Esophagus squamous epithelium (tissue), 5 donors: ENCODE measurements at regions not wholly inside any gene's neighbourhood (a gene's known extent, or its start where the extent isn't known, plus 50 kb on each side); places are given as distances from the start of the nearest gene placed in this dataset.

Experiments
- DNase-seq: peaks from one replicate; lab custom pipeline; 2025; lab: John Stamatoyannopoulos, UW
- H3K27ac ChIP-seq, 4 donors: fragments of 200-600 bp; sonication (generic); one replicate each; pipeline ENCODE4 v1.5.1; 2016 to 2019; ENCODE audit warnings: mild to moderate bottlenecking in 1 of 4
- H3K27me3 ChIP-seq, 4 donors: fragments of 200-600 bp; sonication (generic); 1 replicate in 3 of 4; 2 replicates in 1 of 4; pipeline versions ENCODE4 v1.5.1 to v1.6.0; 2017 to 2021; ENCODE audit warnings: antibody characterized with exemption in 1 of 4
- H3K36me3 ChIP-seq, 3 donors: fragments of 200-600 bp; sonication (generic); one replicate each; pipeline ENCODE4 v1.5.1; 2016 to 2019
- H3K4me1 ChIP-seq, 3 donors: fragments of 200-600 bp; sonication (generic); one replicate each; pipeline ENCODE4 v1.5.1; 2017 to 2019
- H3K4me3 ChIP-seq, 4 donors: fragments of 200-600 bp; sonication (generic); 1 replicate in 3 of 4; 2 replicates in 1 of 4; pipeline ENCODE4 v1.5.1; 2016 to 2019; ENCODE audit warnings: mild to moderate bottlenecking in 2 of 4, moderate library complexity in 1 of 4
- H3K9me3 ChIP-seq, 3 donors: fragments of 200-600 bp; sonication (generic); one replicate each; pipeline ENCODE4 v1.5.1; 2016 to 2019
- CTCF ChIP-seq, 6 experiments: fragments of 450-650 bp in 4 of 6; fragments of 200-600 bp in 2 of 6; sonication (generic) in 2 of 6; IDR thresholded peaks; one replicate each; pipeline ENCODE4 v1.5.1; 2016 to 2019; ENCODE audit warnings: antibody characterized with exemption in 6 of 6, mild to moderate bottlenecking in 4 of 6, moderate library complexity in 4 of 6
- POLR2A ChIP-seq, 4 donors: fragments of 450-650 bp; IDR thresholded peaks; one replicate each; pipeline ENCODE4 v1.6.1; 2017; ENCODE audit warnings: antibody characterized with exemption in 4 of 4, mild to moderate bottlenecking in 4 of 4, moderate library complexity in 3 of 4
- WGBS, 2 donors: methylation state at CpG; one replicate each; pipeline ENCODE4 v1.1.5; 2018; 5-methylcytosine and 5-hydroxymethylcytosine counted together
- intact Hi-C: fragments of 100-400 bp; cut with DNase I; formaldehyde crosslinking; loops from one replicate; pipeline ENCODE4 v1.15.0; 2022
- donor health status: DM: yes; HTN: yes; CAD: no.

GRCh38 chr14:100955201-100955600 lies 51.7 kb upstream of the RTL1 start:
- Histone ChIP-seq H3K4me3 (no peak overlapping the region), H3K9me3 (no peaks in the 10 kb centered on the region), H3K4me1 (no peaks in the 10 kb centered on the region), H3K36me3 (no peaks in the 10 kb centered on the region), H3K27ac (no peak overlapping the region), H3K27me3 (no peaks in the 10 kb centered on the region)
- WGBS, 2 donors = 59 to 64% methylated on average over 2 of the region's 2 CpGs
- no peak for DNase-seq
- TF ChIP-seq CTCF (IDR thresholded peaks at IDR 0.05) = no peak
- no peak for TF ChIP-seq POLR2A (IDR thresholded peaks at IDR 0.05)
- intact Hi-C loops = no loop called here

DNA sequence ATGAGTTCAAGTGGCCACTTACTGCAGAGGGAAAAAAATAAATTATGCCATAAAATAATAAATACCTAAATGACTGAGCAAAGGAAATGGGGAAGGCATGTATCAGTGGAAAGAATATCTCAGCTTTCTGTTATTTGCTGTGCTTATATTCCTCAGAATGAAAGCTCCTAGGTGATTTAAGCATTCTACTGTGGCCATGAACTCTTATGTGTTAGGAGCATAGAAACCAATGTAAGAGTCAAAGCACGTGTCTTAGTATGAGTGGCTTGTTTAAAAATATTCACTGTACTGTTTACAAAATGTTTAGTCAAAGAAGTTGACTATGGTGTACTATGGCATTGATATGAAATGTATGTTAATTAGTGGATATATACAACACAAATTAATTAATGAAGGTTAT lies 59.0 kb upstream of the RTL1 start:
- Histone ChIP-seq H3K9me3 (no peaks in the 10 kb centered on the region), H3K4me1 (no peaks in the 10 kb centered on the region), H3K27me3 (no peaks in the 10 kb centered on the region), H3K4me3 (no peak overlapping the region), H3K36me3 (no peaks in the 10 kb centered on the region), H3K27ac (no peak overlapping the region)
- TF ChIP-seq CTCF (IDR thresholded peaks at IDR 0.05) (no peak), POLR2A (IDR thresholded peaks at IDR 0.05) (no peak)
- WGBS, 2 donors = 19 to 29% methylated on average over 1 of the region's 1 CpG
- intact Hi-C loops = no loop called here
- DNase-seq = no peak

GRCh38 chr14:100965296-100965695 lies 61.8 kb upstream of the RTL1 start:
- H3K4me3 ChIP-seq = no peak overlapping the region
- no peaks in the 10 kb centered on the region for H3K27me3 ChIP-seq
- DNase-seq = no peak
- H3K9me3 ChIP-seq = no peaks in the 10 kb centered on the region
- WGBS, 2 donors = 85 to 89% methylated on average over 8 of the region's 8 CpGs
- TF ChIP-seq POLR2A (IDR thresholded peaks at IDR 0.05) = no peak
- no peak for TF ChIP-seq CTCF (IDR thresholded peaks at IDR 0.05)
- intact Hi-C loops = no loop called here
- no peaks in the 10 kb centered on the region for H3K36me3 ChIP-seq
- H3K27ac ChIP-seq = no peak overlapping the region
- H3K4me1 ChIP-seq = no peaks in the 10 kb centered on the region

- Histone ChIP-seq H3K27me3 (no peaks in the 10 kb centered on the region), H3K36me3 (no peaks in the 10 kb centered on the region), H3K4me3 (no peak overlapping the region), H3K9me3 (no peaks in the 10 kb centered on the region), H3K27ac (no peak overlapping the region), H3K4me1 (no peaks in the 10 kb centered on the region)
- 82 to 87% methylated on average over 3 of the region's 3 CpGs for WGBS, 2 donors
- no peak for DNase-seq
- TF ChIP-seq CTCF (IDR thresholded peaks at IDR 0.05) = no peak
- no peak for TF ChIP-seq POLR2A (IDR thresholded peaks at IDR 0.05)
- intact Hi-C loops = no loop called here
Observed at GRCh38 chr14:100967178-100967577, 63.7 kb upstream of the RTL1 start.

GRCh38 chr14:100967930-100968329 lies 64.4 kb upstream of the RTL1 start:
- intact Hi-C loops = no loop called here
- DNase-seq = no peak
- no peaks in the 10 kb centered on the region for H3K4me1 ChIP-seq
- no peak overlapping the region for H3K4me3 ChIP-seq
- no peaks in the 10 kb centered on the region for H3K9me3 ChIP-seq
- no peaks in the 10 kb centered on the region for H3K27me3 ChIP-seq
- no peak overlapping the region for H3K27ac ChIP-seq
- TF ChIP-seq POLR2A (IDR thresholded peaks at IDR 0.05) (no peak), CTCF (IDR thresholded peaks at IDR 0.05) (no peak)
- no peaks in the 10 kb centered on the region for H3K36me3 ChIP-seq
- 52 to 53% methylated on average over 2 of the region's 2 CpGs for WGBS, 2 donors
